H9 (cell line): ENCODE measurements at regions not wholly inside any gene's neighbourhood (a gene's known extent, or its start where the extent isn't known, plus 50 kb on each side); places are given as distances from the start of the nearest gene placed in this dataset.

Experiments
- DNase-seq: peaks from one replicate; pipeline ENCODE4 v3.0.0-alpha.2; 2017
- H2AFZ ChIP-seq: one replicate; pipeline ENCODE4 v1.6.1; 2013; ENCODE audit warnings: mild to moderate bottlenecking, low read length, control low read depth, moderate library complexity
- H2AK5ac ChIP-seq: 2 replicates; pipeline ENCODE4 v1.6.1; 2013; ENCODE audit warnings: low read length, control low read depth, mixed read lengths; ENCODE audit not compliant: insufficient read length
- H2BK120ac ChIP-seq: one replicate; pipeline ENCODE4 v1.6.1; 2013; ENCODE audit warnings: low read depth, mild to moderate bottlenecking, low read length, control low read depth, inconsistent platforms; ENCODE audit not compliant: poor library complexity, severe bottlenecking
- H2BK12ac ChIP-seq: 2 replicates; pipeline ENCODE4 v1.6.1; 2013; ENCODE audit warnings: low read length, control low read depth, mixed read lengths, low read depth; ENCODE audit not compliant: insufficient read length
- H2BK15ac ChIP-seq: 2 replicates; pipeline ENCODE4 v1.6.1; 2013; ENCODE audit warnings: low read depth, low read length, control low read depth
- H2BK20ac ChIP-seq: one replicate; pipeline ENCODE4 v1.6.1; 2013; ENCODE audit warnings: low read depth, mild to moderate bottlenecking, low read length, control low read depth, inconsistent platforms; ENCODE audit not compliant: poor library complexity, severe bottlenecking
- H2BK5ac ChIP-seq: 2 replicates; pipeline ENCODE4 v1.6.1; 2013; ENCODE audit warnings: low read length, control low read depth, mixed read lengths; ENCODE audit not compliant: insufficient read length
- H3K14ac ChIP-seq: 2 replicates; pipeline ENCODE4 v1.6.1; 2013; ENCODE audit warnings: low read length, control low read depth; ENCODE audit not compliant: insufficient read depth
- H3K18ac ChIP-seq: 2 replicates; pipeline ENCODE4 v1.6.1; 2013; ENCODE audit warnings: low read depth, mild to moderate bottlenecking, mixed read lengths, low read length, control low read depth; ENCODE audit not compliant: insufficient read length
- H3K23ac ChIP-seq: 2 replicates; pipeline ENCODE4 v1.6.1; 2013; ENCODE audit warnings: low read length, control low read depth, mixed read lengths, low read depth; ENCODE audit not compliant: insufficient read length
- H3K23me2 ChIP-seq: 2 replicates; pipeline ENCODE4 v1.6.1; 2013; ENCODE audit warnings: low read depth, mild to moderate bottlenecking, mixed read lengths, low read length, control low read depth; ENCODE audit not compliant: insufficient read length, poor library complexity, severe bottlenecking
- H3K27ac ChIP-seq: 2 replicates; pipeline ENCODE4 v1.5.1; 2013; ENCODE audit warnings: low read length, control low read depth, mixed read lengths, low read depth; ENCODE audit not compliant: insufficient read length
- H3K27me3 ChIP-seq: 2 replicates; pipeline ENCODE4 v1.6.1; 2013; ENCODE audit warnings: low read length, control low read depth, inconsistent platforms; ENCODE audit not compliant: insufficient read depth
- H3K4ac ChIP-seq: 2 replicates; pipeline ENCODE4 v1.6.1; 2013; ENCODE audit warnings: low read depth, mild to moderate bottlenecking, control low read depth, inconsistent platforms, low read length, moderate library complexity
- H3K4me1 ChIP-seq: 2 replicates; pipeline ENCODE4 v1.6.1; 2013; ENCODE audit warnings: low read length, control low read depth, inconsistent platforms; ENCODE audit not compliant: insufficient read depth
- H3K4me2 ChIP-seq: 2 replicates; pipeline ENCODE4 v1.6.1; 2013; ENCODE audit warnings: low read length, control low read depth, mixed read lengths; ENCODE audit not compliant: insufficient read length, insufficient read depth
- H3K56ac ChIP-seq: 2 replicates; pipeline ENCODE4 v1.6.1; 2013; ENCODE audit warnings: low read depth, mild to moderate bottlenecking, mixed read lengths, low read length, control low read depth; ENCODE audit not compliant: insufficient read length
- H3K79me1 ChIP-seq: 2 replicates; pipeline ENCODE4 v1.6.1; 2013; ENCODE audit warnings: low read depth, mild to moderate bottlenecking, moderate library complexity, low read length, control low read depth, inconsistent platforms; ENCODE audit not compliant: insufficient read depth, poor library complexity, severe bottlenecking
- H3K79me2 ChIP-seq: 2 replicates; pipeline ENCODE4 v1.6.1; 2013; ENCODE audit warnings: low read length, control low read depth, inconsistent platforms; ENCODE audit not compliant: insufficient read depth
- H3K9ac ChIP-seq: 2 replicates; pipeline ENCODE4 v1.6.1; 2013; ENCODE audit warnings: low read length, control low read depth, mixed read lengths; ENCODE audit not compliant: insufficient read length; ENCODE audit errors: extremely low read depth
- H3K9me3 ChIP-seq: one replicate; pipeline ENCODE4 v1.6.1; 2013; ENCODE audit warnings: low read depth, low read length, inconsistent platforms; ENCODE audit not compliant: control insufficient read depth
- H3T11ph ChIP-seq: one replicate; pipeline ENCODE4 v1.6.1; 2013; ENCODE audit warnings: mild to moderate bottlenecking, low read length, control low read depth, inconsistent platforms
- H4K20me1 ChIP-seq: one replicate; pipeline ENCODE4 v1.6.1; 2013; ENCODE audit not compliant: control insufficient read depth, insufficient read length, insufficient read depth
- H4K5ac ChIP-seq: 2 replicates; pipeline ENCODE4 v1.6.1; 2013; ENCODE audit warnings: low read depth, mild to moderate bottlenecking, mixed read lengths, low read length, control low read depth; ENCODE audit not compliant: insufficient read length
- H4K8ac ChIP-seq: replicated peaks from 2 replicates; pipeline ENCODE4 v1.6.1; 2013; ENCODE audit warnings: low read length, control low read depth, mixed read lengths, low read depth; ENCODE audit not compliant: insufficient read length
- H4K91ac ChIP-seq: 2 replicates; pipeline ENCODE4 v1.6.1; 2013; ENCODE audit warnings: low read depth, mild to moderate bottlenecking, moderate library complexity, mixed read lengths, low read length, control low read depth; ENCODE audit not compliant: insufficient read length
- H3K27ac Mint-ChIP-seq, 3 experiments: 2 replicates in 2 of 3; 3 replicates in 1 of 3; pipeline ENCODE4 v1.8.0; 2020 to 2021; ENCODE audit warnings: mixed read lengths in 3 of 3, mild to moderate bottlenecking in 1 of 3, moderate library complexity in 1 of 3
- H3K27me3 Mint-ChIP-seq: 2 replicates; pipeline ENCODE4 v1.8.0; 2021; ENCODE audit warnings: low read depth, mild to moderate bottlenecking, moderate library complexity, mixed read lengths
- H3K36me3 Mint-ChIP-seq, 3 experiments: 2 replicates in 2 of 3; 3 replicates in 1 of 3; pipeline ENCODE4 v1.8.0; 2020 to 2021; ENCODE audit warnings: low read depth in 3 of 3, mixed read lengths in 3 of 3; ENCODE audit not compliant: insufficient read depth in 1 of 3
- H3K4me1 Mint-ChIP-seq, 2 experiments: 2 replicates each; pipeline ENCODE4 v1.8.0; 2020; ENCODE audit warnings: mixed read lengths in 2 of 2
- H3K4me3 Mint-ChIP-seq, 2 experiments: 2 replicates in 1 of 2; 3 replicates in 1 of 2; pipeline ENCODE4 v1.8.0; 2020 to 2021; ENCODE audit warnings: mild to moderate bottlenecking in 2 of 2, mixed read lengths in 2 of 2, moderate library complexity in 1 of 2
- H3K9me3 Mint-ChIP-seq, 2 experiments: 2 replicates in 1 of 2; 3 replicates in 1 of 2; pipeline ENCODE4 v1.8.0; 2020; ENCODE audit warnings: mild to moderate bottlenecking in 2 of 2, mixed read lengths in 2 of 2, moderate library complexity in 1 of 2
- WGBS: extraction: QIAGEN DNeasy Blood & Tissue Kit; methylation state at CpG from one replicate; pipeline ENCODE4 v1.1.7; 2013; ENCODE audit warnings: missing lambda C conversion rate, low lambda C conversion rate, mixed read lengths; ENCODE audit not compliant: insufficient read length; ENCODE audit errors: extremely low coverage; 5-methylcytosine and 5-hydroxymethylcytosine counted together
- TF ChIP-seq, protein P1 (sequence below): fragments of 200-600 bp; sonication (generic); conservative IDR thresholded peaks from 3 replicates; pipeline ENCODE4 v1.8.0; 2021; ENCODE audit warnings: antibody characterized with exemption, mild to moderate bottlenecking

GRCh38 chr5:74363603-74364205, 276.8 kb downstream of the ENC1 start:
- Histone ChIP-seq H4K20me1 (no peaks in the 10 kb centered on the region), H3K27ac (no peak overlapping the region), H2BK15ac (no peak overlapping the region), H3K9ac (no peak overlapping the region), H3T11ph (no peak overlapping the region), H3K18ac (no peak overlapping the region), H3K4me1 (no peaks in the 10 kb centered on the region; the same call in 1 of the 2 replicates), H4K5ac (no peak overlapping the region), H2BK12ac (no peak overlapping the region), H3K9me3 (no peaks in the 10 kb centered on the region), H3K14ac (no peak overlapping the region; the same call in 1 of the 2 replicates), H2AK5ac (no peak overlapping the region), H4K91ac (no peak overlapping the region), H3K4ac (no peak overlapping the region), H3K79me2 (no peaks in the 10 kb centered on the region), H4K8ac (no peak overlapping the region), H3K4me2 (no peak overlapping the region), H2BK5ac (no peak overlapping the region), H3K27me3 (no peaks in the 10 kb centered on the region), H3K23me2 (no peaks in the 10 kb centered on the region), H3K56ac (no peak overlapping the region), H3K79me1 (no peaks in the 10 kb centered on the region), H2AFZ (no peak overlapping the region), H2BK20ac (no peak overlapping the region), H2BK120ac (no peak overlapping the region), H3K23ac (no peak overlapping the region)
- H3K36me3 Mint-ChIP-seq: no peaks in the 10 kb centered on the region; a peak in 1 of 7 replicates
- no CpG with 5 or more reads among the region's 7 CpGs for WGBS
- no peak for DNase-seq
- peaks cover 10 to 12% of the 10 kb centered on the region in 2 experiments for H3K4me1 Mint-ChIP-seq
- TF ChIP-seq, protein P1, sequence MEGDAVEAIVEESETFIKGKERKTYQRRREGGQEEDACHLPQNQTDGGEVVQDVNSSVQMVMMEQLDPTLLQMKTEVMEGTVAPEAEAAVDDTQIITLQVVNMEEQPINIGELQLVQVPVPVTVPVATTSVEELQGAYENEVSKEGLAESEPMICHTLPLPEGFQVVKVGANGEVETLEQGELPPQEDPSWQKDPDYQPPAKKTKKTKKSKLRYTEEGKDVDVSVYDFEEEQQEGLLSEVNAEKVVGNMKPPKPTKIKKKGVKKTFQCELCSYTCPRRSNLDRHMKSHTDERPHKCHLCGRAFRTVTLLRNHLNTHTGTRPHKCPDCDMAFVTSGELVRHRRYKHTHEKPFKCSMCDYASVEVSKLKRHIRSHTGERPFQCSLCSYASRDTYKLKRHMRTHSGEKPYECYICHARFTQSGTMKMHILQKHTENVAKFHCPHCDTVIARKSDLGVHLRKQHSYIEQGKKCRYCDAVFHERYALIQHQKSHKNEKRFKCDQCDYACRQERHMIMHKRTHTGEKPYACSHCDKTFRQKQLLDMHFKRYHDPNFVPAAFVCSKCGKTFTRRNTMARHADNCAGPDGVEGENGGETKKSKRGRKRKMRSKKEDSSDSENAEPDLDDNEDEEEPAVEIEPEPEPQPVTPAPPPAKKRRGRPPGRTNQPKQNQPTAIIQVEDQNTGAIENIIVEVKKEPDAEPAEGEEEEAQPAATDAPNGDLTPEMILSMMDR: no peak
- H3K27ac Mint-ChIP-seq: no peak overlapping the region
- no peaks in the 10 kb centered on the region; a peak in 1 of 5 replicates for H3K9me3 Mint-ChIP-seq
- peaks cover 5% of the 10 kb centered on the region for H3K27me3 Mint-ChIP-seq
- no peak overlapping the region; a peak in 1 of 5 replicates for H3K4me3 Mint-ChIP-seq
